Jurkat, Clone E6-1 (cell line): ENCODE measurements at regions not wholly inside any gene's neighbourhood (a gene's known extent, or its start where the extent isn't known, plus 50 kb on each side); places are given as distances from the start of the nearest gene placed in this dataset.
"Not testable (repeated sequence)": the region's sequence is repeated elsewhere in the genome, so short reads cannot be mapped to it uniquely, and the experiment has no call there.

Experiments
- DNase-seq: peaks from one replicate; pipeline ENCODE4 v3.0.0-alpha.2; 2011; ENCODE audit warnings: low read depth, low spot score
- H3K4me3 ChIP-seq: 2 replicates; pipeline ENCODE4 v1.5.1; 2011; ENCODE audit warnings: mild to moderate bottlenecking, low read length, control low read depth, moderate library complexity

DNA sequence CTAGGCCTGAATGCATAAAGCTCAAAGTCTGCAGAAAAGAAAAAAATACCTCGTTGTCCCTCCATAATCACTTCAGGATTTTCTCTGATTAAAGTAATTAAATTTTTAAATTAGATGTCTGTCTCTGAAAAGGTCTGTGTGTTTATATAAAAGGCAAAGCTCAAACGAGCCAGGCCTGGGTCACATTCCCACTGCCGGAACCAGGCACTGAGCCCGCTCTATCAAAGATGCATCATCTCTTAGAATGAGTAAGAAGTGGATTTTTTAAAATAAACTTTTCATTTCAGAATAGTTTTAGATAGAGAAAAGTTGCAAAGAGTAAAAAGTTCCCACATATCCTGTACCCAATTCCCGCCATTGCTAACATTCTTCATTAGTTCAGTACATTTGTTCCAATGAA, 202.1 kb upstream of the KYNU start:
- no peak for DNase-seq
- H3K4me3 ChIP-seq, result no peak overlapping the region

DNA sequence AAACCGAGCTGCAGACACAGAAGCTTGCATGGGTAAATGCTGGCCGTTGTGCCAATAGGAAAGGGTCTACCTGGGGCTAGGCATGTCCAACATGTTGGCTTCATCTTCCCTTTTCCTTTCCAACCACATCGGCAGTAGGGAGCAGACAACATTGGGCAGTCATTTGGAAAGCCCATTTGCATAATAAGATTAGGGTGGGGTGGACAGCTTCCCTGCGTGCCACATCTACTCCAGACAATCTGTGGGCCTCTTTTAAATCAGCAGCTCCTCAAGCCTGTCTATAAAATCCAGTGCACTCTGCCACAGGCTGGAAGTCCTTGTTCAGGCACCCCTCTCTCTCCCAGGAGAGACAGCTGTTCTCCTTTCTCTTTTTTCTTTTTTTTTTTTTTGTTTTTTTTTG, 203.6 kb upstream of the KYNU start:
- no peak for DNase-seq
- H3K4me3 ChIP-seq, result no peak overlapping the region

DNA sequence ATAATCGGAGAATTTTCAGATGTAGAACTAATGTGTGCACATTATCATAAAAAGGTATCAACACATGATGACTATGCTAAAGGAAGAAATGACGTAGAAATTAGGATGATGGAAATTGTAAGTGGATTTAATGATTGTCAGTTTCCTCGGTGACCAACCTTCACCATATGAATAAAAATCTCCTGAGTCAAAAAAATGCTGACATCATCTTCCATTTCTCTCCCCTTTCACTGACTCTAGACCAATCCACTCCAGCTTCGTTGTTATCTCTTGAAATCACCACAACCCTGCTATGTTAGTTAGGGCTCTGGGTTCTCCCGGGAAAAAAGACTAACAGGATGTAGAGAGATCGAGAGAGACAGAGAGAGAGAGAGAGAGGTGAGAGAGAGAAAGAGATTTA, 204.8 kb upstream of the KYNU start:
- H3K4me3 ChIP-seq, result no peak overlapping the region
- DNase-seq, result no peak

DNA sequence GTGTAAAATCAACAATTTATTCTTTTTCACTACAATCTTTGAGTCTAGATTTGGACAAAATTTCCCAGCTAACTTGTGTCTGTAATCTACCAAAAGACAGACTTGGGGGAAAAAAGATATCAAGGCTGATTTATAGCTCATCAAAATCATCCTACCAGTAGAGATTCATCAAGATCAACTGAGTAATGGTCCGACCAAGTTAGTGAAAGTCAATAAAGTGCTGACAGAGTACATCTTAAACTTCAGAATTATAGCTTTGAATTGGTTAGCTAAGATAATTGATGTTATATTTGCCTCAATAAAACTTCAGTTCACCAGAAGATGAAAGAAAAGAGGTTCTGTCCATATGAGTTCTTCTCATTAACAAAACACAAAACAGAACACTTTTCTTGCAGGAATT, 207.1 kb upstream of the KYNU start:
- DNase-seq, result no peak
- no peak overlapping the region for H3K4me3 ChIP-seq

DNA sequence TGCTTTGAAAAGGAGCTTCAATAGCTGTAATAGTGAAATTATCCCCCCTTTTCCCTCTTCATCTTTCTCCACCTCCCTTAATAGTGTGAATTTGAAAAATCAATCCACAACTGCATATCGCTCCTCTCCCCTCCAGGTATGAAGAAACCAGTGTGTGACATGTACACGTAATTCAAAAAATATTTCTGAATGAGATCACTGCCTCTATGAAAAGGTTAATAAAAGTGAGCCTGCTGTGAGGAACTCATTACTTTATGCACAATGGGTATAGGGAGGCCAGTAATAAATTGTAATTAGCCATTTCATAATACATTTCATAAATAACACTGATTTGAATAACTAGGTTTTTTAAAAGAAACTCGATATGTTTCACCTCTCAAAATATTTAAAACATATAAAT, 209.0 kb upstream of the KYNU start:
- H3K4me3 ChIP-seq, result no peak overlapping the region
- DNase-seq, result no peak

DNA sequence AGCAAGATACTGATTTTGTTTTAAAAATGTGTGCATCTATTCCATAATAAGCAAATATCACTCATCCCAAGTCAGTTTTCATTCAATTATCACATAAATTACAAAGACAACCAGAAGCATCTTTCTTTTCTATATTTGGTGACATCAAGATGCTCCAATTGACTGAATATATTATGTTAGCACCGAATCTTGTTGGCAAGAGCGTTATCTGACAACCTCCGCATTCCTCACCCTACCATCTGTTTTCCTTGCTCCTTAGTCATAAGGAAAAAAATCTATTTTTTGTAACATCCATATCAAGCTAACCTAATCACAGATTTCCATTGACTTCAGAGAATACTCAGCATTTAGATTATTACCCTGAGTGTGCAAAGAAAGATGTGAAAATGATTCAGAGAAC, 212.2 kb upstream of the KYNU start:
- no peak for DNase-seq

DNA sequence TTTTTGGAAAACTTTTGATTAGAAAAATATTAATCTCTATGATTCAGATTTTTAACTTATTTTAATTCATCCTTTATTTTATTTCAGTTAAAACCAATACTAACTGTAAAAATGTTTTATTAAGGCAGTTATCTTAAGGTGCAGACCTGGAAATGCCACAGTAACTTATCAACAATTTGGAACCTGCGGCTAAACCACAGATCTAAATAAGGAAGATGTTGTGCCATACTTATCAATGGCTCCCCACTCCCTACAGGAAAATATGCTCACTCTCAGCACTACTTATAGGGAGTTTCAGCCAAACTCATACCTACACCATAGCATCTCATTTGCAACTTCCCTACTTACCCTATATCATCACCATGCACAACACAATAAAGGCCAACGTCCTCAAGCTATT, 226.9 kb upstream of the KYNU start:
- no peak for DNase-seq

More for the DNA sequence above, 212.2 kb upstream of the KYNU start:
- H3K4me3 ChIP-seq, result no peak overlapping the region

DNA sequence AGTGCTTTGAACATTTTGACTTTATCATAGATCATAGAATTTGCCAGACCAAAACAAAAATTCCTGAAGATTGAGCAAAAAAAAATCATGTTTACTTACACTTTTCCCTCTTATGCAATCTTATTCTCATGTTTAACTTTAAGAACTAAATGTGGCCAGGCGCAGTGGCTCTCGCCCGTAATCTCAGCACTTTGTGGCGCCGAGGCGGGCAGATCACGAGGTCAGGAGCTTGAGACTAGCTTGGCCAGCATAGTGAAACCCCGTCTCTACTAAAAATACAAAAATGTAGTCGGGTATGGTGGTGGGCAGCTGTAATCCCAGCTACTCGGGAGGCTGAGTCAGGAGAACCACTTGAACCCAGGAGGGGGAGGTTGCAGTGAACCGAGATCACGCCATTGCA, 227.9 kb upstream of the KYNU start:
- DNase-seq, result no peak
- no peak overlapping the region for H3K4me3 ChIP-seq

More for the DNA sequence above, 226.9 kb upstream of the KYNU start:
- H3K4me3 ChIP-seq, result no peak overlapping the region

DNA sequence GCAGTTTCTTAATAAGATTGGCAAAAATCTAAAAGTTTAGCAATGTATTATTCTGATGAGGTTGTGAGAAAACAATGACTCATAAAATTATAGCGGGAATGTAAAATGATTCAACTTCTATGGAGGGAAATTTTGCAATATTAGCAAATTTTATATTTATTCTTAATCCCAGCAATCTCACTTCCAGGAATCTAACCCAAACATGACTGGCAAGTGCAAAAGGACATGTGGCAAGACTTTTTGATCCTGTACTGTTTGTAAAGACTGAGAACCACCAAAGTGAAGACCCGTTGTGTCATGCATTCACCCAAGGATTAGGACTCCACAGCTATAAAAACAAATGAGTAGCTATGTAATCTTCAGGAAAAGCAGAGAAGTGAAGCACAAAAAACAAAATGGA, 234.8 kb upstream of the KYNU start:
- DNase-seq, result no peak
- H3K4me3 ChIP-seq, result no peak overlapping the region

DNA sequence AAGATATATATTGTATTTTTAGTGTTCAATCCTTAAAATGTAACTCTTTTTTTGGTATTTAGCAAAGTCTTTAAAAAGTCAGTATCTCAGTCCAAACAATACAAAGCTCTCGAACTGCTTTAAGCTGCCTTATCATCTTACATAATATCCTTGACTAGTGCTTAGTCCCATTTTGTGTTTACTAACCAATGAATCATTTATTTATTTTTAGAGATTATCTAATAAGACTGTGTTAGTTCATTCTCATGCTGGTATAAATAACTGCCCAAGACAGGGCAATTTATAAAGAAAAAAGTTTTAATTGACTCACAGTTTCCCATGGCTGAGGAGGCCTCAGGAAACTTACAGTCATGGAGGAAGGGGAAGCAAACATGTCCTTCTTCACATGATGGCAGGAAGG, 248.3 kb upstream of the KYNU start:
- DNase-seq, result no peak
- H3K4me3 ChIP-seq, result no peak overlapping the region

DNA sequence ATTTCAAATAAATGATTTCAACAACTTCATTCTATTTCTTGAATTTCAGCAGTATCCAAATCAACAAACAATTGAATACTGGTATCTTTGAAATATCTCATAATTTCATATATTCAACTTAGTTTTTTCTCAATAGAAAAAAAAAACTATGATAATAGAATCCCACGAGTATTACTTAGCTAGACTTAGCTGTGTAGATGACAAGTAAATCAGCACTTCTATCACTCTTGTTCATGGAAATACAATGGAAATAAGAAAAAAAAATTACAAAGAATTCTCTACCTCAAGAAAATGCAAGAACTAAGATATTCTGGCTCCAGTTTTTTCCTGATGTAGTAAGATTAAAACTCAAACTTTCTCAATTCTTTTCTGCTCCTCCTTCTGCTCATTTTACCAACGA, 256.2 kb upstream of the KYNU start:
- H3K4me3 ChIP-seq, result no peak overlapping the region
- DNase-seq, result no peak

DNA sequence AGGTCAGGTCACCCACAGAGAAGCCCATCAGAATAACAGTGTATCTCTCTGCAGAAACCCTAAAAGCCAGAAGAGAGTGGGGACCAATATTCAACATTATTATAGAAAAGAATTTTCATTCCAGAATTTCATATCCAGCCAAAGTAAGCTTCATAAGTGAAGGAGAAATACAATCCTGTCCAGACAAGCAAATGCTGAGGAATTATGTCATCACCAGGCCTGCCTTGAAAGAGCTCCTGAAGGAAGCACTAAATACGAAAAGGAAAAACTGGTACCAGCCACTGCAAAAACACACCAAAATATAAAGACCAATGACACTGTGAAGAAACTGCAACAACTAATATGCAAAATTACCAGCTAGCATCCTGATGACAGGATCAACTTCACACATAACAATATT, 260.0 kb upstream of the KYNU start:
- DNase-seq, result no peak
- H3K4me3 ChIP-seq, result no peak overlapping the region

DNA sequence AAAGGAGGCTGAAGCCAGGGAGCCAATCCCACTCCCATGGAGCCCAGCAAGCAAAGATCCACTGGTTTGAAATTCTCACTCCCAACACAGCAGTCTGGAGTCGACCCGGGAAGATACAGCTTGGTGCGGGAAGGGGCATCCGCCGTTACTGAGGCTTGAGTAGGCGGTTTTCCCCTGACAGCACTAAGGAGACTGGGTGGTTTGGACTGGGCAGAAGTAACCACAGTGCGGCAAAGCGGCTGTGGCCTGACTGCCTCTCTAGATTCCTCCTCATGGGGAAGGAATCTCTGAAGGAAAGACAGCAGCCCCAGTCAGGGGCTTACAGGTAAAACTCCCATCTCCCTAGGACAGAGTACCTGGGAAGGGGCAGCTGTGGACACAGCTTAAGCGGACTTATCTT, 261.6 kb upstream of the KYNU start:
- DNase-seq, result no peak
- H3K4me3 ChIP-seq, result no peak overlapping the region

DNA sequence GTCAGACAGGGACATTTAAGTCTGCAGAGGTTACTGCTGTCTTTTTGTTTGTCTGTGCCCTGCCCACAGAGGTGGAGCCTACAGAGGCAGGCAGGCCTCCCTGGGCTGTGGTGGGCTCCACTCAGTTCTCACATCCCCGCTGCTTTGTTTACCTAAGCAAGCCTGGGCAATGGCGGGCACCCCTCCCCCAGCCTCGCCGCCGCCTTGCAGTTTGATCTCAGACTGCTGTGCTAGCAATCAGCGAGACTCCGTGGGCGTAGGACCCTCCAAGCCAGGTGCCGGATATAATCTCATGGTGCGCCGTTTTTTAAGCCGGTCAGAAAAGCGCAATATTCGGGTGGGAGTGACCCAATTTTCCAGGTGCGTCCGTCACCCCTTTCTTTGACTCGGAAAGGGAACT, 264.3 kb upstream of the KYNU start:
- not testable (repeated sequence) for DNase-seq, H3K4me3 ChIP-seq

DNA sequence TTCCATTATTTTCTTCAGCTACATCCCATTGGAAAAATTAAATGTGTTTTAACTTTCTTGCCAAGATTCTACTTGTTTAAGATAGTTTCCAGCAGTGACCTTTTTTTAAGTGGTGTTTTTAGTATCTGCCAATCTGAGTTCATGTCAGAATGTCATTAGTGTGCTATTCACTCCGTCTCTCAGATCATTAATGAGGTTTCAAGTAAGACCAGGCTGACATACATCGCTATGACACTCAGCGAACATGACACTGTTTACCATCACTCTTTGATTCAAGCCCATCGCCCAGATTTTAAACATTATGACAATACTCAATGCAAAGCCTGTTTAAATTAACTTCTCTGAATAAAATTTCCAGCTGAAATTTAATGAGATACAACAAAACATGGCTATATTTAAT, 272.0 kb upstream of the KYNU start:
- DNase-seq, result no peak
- H3K4me3 ChIP-seq, result no peak overlapping the region

DNA sequence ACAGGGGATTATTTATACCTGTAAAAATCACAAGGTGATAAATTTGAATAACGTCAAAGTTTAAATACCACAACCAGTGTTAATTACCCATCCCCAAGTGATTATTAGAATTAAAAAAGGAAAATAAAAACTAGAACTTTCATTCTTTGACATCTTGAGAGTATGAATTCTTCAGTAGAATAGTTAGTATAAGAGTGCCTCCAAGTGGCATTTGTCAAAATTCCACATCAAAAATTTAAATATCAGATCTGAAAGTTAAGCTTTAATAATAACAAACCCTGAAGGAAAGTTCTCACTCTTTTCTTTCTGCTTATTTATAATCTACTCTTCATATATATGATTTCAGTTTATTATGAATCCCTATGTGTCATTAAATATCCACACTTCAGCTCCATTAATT, 273.7 kb upstream of the KYNU start:
- DNase-seq, result no peak
- H3K4me3 ChIP-seq, result no peak overlapping the region

DNA sequence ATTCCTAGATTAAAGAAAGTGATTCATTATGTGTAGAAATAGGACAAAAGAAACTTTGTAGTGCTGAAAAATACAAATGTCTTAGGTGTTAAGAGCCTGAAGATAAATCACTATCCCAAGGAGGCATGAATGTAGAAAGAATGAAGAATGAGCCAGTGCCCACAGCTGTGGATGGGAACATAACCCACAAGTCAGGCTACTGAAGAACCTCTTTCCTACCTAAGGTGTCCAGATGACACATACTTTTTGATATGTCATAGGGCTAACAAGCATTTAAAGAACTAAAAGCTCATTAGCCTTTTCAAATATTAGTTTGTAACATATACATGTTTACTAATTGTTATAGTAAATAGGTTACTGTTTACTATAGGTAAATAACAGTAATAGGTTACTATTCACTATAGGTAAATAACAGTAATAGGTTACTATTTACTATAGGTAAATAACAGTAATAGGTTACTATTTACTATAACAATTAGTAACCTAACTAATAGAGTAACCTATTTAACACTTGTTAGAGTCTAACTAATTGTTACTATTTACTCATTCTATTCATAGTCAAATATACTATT, 275.0 kb upstream of the KYNU start:
- DNase-seq, result no peak
- H3K4me3 ChIP-seq, result no peak overlapping the region

DNA sequence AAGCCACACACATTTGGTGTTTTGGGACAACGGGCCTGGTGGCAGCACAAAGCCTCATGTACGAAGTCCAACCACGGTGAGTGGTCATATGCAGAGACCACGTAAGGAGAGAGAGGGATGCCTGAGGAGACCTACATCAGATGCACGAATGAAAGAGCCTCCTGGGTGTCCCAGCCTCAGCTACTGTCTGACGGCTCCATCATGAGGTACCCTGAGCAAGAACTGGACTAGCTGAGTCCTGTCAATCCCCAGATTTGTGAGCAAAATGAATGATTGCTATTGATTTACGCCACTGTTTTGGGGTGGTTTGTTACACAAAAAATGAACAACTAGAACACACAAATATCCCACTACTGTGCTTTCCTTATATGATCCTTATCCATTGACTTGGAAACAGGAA, 275.7 kb upstream of the KYNU start:
- DNase-seq, result no peak
- H3K4me3 ChIP-seq, result no peak overlapping the region

DNA sequence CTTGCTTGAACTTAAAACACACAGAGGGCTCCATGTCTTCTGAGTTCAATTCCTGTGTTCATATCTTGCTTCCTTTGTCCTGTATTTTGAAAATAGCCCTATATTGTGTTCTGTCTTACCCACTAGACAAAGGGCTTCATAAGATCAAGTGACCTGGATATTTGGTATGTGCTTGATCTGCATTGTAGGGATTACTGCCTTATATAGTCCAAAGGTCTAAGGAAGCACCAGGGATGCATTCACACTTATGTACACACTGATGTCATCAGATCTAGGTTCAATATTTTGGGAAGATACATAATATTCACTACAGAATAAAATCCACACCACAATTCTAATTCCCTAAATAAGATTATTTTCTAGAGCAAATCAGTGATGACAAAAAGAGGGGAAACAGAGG, 278.0 kb upstream of the KYNU start:
- no peak for DNase-seq
- no peak overlapping the region for H3K4me3 ChIP-seq

DNA sequence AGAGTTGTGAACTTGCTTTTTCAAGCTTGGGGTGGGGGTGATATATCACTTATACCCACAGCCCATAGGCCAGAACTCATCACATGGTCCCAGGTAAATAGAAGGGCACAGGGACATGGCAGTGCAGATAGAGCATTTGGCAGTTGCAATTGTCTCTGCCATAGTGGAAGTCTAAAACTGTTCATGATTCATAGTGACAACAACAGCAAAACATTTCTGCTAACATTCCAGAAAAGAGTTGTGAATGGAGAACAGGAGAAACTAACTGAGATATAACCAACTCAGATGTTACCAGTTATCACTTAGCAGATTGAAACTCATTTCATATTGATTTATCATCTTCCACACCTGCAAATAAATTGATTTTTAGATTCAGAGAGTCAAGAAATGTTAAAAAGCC, 278.6 kb upstream of the KYNU start:
- H3K4me3 ChIP-seq, result no peak overlapping the region
- no peak for DNase-seq

DNA sequence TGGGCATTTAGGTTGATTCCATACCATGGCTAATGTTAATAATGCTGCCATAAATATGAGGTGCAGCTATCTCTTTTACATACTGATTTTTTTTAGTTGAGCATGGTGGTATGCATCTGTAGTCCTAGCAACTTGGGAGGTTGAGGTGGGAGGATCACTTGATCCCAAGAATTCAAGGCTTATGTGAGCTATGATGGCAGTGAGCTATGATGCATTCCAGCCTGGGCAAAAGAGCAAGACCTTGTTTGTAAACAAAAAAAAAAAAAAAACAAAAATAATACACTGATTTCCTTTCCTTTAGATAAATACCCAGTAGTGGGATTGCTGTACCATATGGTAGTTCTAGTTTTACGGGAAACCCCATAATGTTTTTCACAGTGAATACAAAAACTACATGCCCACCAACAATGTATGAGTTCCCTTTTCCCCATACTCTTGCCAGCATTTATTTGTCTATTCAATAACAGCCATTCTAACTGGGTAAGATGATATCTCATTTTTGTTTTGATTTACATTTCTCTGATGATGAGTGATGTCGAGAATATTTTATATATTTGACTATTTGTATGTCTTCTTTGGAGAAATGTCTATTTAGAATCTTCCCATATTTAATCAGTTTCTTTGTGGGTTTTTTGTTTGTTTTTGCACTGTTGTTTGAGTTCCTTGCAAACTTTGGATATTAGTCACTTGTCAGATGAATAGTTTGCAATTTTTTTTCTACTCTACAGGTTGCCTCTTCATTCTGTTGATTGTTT, 281.0 kb upstream of the KYNU start:
- no peak for DNase-seq

More for the DNA sequence above, 281.0 kb upstream of the KYNU start:
- no peak overlapping the region for H3K4me3 ChIP-seq
